ENCODE measurements at regions not wholly inside any gene's neighbourhood (a gene's known extent, or its start where the extent isn't known, plus 50 kb on each side); places are given as distances from the start of the nearest gene placed in this dataset.
"Not testable (repeated sequence)": the region's sequence is repeated elsewhere in the genome, so short reads cannot be mapped to it uniquely, and the experiment has no call there.

DNA sequence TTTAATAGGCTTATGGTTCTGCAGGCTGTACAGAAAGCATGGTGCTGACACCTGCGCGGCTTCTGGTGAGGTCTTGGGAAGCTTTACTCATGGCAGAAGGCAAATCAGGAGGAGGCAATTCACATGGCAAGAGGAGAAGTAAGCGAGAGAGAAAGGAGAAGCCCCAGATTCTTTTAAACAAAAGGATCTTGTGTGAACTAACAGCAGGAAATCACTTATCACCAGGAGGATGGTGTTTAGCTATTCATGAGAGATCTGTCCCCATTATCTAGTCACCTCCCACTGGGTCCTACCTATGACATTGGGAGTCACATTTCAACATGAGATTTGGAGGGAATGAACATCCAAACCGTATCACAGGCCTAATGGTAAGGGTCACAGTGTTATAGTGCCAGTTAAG lies 678.0 kb upstream of the KCND2 start:
- DNase-seq (ENCODE audit: low spot score), result no peak

DNA sequence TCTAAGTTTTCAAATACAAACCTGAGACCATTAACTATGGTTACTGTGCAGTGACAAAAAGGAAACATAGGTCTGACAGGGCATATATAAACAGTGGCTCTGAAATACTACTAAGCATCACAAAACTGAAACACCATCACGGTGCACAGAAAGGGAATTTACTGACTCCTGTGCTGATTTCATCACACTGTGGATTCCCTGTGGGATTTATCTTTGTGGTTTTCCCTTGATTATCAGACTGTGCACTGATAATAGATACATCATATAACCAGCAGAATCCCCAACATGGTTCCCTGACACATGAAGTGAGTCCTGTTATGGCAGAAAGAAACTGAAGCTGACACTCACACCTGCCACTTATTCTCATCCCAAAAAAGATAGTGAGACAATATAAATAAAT lies 676.3 kb upstream of the KCND2 start:
- DNase-seq (ENCODE audit: low spot score), result no peak

GRCh38 chr7:119606297-119606696 lies 666.7 kb upstream of the KCND2 start:
- no peak for DNase-seq (ENCODE audit: low spot score)

- DNase-seq (ENCODE audit: low spot score), result no peak
Measured at GRCh38 chr7:119620769-119621168, 652.2 kb upstream of the KCND2 start.

DNA sequence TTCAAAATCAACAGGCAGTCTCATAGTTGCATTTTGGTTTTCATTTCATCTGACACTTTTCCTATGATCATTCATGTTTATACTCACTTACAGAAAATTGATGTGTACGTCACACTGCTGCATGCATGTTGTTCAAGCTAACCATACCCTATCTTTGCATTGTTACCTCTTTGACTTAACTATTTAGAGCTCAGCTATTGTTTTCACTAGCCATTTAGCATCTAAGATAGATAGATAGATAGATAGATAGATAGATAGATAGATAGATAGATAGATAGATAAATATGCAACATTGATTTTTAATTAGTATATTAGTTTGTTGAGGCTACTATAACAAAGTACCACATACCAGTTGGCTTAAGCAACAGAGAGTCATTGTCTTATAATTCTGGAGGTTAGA lies 649.5 kb upstream of the KCND2 start:
- DNase-seq (ENCODE audit: low spot score), result no peak

- no peak for DNase-seq (ENCODE audit: low spot score)
Measured at GRCh38 chr7:119630406-119630969, 642.5 kb upstream of the KCND2 start.

GRCh38 chr7:119633812-119634211 lies 639.2 kb upstream of the KCND2 start:
- not testable (repeated sequence) for DNase-seq (ENCODE audit: low spot score)

DNA sequence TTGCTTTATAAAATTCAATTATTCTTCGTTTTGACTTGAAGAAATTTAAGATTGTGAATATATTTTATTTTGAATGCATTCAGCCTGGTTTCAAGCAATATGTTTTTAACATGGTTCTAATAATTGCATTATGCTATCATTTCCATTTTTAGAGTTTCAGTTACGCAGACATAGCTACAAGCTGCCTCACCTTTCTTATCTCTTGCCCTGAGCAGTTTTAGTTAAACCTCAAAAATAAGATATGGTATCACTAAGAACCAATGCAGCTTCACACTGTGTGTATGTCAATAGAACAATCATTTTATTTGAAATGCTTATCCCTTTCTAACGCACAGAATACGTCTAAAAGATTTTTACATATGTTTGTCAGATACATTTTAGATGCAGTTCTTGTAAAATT lies 632.6 kb upstream of the KCND2 start:
- DNase-seq (ENCODE audit: low spot score), result no peak

- no peak for DNase-seq (ENCODE audit: low spot score)
Measured at GRCh38 chr7:119640861-119641260, 632.1 kb upstream of the KCND2 start.

- no peak for DNase-seq (ENCODE audit: low spot score)
Measured at GRCh38 chr7:119643558-119643957, 629.4 kb upstream of the KCND2 start.

DNA sequence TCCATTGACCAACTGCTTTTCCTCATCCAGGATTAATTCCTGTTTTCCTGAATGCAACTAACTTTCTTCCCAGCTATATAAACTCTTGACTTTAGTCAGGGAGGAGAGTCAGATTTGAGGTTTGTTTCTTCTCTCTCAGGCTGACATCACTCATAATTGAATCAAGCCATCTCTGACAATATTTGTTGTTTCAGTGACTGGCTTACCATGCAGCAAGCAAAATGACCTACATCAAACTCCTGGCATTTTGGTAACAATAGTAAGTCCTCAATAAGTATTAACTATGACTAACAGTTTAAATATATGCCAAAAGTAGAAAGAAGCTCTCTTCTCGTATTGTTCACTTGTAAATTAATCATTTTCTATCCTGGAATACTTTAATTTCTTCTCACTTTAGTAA lies 625.7 kb upstream of the KCND2 start:
- no peak for DNase-seq (ENCODE audit: low spot score)

DNA sequence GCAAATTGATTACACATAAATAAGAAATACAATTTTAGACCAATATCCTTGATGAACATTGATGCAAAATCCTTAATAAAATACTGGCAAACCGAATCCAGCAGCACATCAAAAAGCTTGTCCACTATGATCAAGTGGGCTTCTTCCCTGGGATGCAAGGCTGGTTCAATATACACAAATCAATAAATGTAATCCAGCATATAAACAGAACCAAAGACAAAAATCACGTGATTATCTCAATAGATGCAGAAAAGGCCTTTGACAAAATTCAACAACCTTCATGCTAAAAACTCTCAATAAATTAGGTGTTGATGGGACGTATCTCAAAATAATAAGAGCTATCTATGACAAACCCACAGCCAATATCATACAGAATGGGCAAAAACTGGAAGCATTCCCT lies 624.2 kb upstream of the KCND2 start:
- not testable (repeated sequence) for DNase-seq (ENCODE audit: low spot score)

GRCh38 chr7:119660080-119660479 lies 612.9 kb upstream of the KCND2 start:
- no peak for DNase-seq (ENCODE audit: low spot score)

DNA sequence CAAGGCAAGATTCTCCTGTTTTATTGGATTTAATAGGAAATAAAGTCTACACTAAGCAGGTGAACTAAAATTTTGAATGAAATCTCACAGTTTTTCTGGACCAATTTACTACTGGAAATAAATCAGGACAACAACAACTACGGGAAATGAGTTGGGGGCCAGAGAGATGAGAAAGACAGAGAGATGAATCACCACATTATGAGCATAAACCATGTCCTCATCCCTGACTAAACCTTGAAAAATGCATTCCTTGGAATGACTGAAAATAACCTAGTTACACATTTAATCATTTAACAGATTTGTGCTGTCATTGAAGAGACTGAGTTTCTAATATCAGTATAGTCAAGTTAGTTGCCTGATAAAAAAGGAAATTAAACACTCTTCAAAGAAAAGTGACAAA lies 608.4 kb upstream of the KCND2 start:
- DNase-seq (ENCODE audit: low spot score), result no peak

DNA sequence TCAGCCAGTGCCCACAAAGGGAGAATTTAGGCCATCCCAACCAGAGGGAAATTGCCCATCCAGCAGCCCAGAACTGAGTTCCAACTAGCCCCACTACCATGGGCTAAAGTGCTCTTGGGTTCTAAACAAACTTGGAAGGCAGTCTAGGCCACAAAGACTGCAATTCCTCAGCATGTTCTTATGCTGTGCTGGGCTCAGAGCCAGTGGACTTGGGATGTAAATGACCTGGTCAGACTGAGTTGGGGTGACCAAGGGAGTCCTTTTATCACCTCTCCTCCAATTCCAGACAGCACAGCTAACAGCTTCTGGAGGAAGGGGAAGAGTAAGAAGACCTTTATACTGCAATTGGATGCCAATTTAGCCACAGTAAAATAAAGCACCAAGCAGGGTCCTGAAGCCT lies 607.2 kb upstream of the KCND2 start:
- DNase-seq (ENCODE audit: low spot score), result no peak

GRCh38 chr7:119681336-119681735 lies 591.6 kb upstream of the KCND2 start:
- no peak for DNase-seq (ENCODE audit: low spot score)

DNA sequence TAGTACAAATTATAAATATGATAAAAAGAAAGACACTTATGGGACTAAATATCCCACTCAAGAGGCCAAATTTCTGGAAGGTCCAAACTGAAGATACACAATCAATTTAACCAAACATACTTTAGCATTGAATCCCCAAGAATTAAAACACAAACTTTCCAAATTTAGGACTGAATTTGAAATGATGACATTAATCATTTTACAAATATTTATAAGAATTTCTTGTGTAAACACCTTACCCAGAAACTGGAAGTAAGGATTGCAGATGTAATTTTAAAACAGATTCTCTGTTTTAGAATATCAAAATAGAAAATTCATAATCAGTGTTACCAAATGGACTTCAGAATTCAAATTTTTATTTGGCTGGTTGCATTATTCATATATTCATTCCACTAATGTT lies 588.2 kb upstream of the KCND2 start:
- DNase-seq (ENCODE audit: low spot score), result no peak

- no peak for DNase-seq (ENCODE audit: low spot score)
Measured at GRCh38 chr7:119685906-119686305, 587.1 kb upstream of the KCND2 start.

GRCh38 chr7:119688831-119689230 lies 584.1 kb upstream of the KCND2 start:
- DNase-seq (ENCODE audit: low spot score), result no peak

DNA sequence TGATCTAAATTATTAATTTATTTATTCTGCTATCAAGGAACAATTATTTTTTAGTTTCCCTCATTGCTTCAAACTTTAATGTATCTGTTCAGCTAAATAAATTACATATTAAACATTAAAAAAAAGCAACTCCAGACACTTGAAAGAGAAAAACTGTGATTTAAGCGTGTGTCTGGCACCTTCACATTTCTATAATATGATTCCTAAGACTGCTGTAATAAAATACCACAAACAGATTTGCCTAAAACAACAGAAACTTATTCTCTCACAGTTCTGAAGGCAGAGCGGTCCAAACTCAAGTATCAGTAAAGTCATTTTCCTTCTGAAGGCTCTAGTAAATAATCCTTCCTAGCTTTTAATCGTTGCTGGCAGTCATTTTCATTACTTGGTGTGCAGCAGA lies 580.4 kb upstream of the KCND2 start:
- DNase-seq (ENCODE audit: low spot score), result no peak

DNA sequence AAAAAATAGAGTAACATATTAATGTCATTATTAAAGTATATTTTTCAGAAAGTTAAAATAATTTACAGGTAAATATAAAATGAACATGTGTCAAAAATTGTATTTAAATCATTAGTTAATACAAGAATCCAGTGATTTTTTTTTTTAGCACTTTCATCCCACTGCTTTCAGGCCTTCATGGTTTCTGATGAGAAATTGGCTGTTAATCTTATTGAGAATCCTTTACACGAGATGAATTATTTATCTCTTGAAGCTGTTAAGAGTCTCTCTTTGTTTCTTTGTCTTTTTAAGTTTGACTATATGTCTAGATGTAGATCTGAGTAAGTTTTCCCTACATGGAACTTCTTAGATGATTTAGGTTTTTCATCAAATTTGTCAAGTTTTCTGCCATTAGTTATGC lies 578.5 kb upstream of the KCND2 start:
- no peak for DNase-seq (ENCODE audit: low spot score)

GRCh38 chr7:119696336-119696735 lies 576.6 kb upstream of the KCND2 start:
- DNase-seq (ENCODE audit: low spot score), result no peak

GRCh38 chr7:119703895-119704294 lies 569.1 kb upstream of the KCND2 start:
- DNase-seq (ENCODE audit: low spot score), result no peak

- DNase-seq (ENCODE audit: low spot score), result no peak
Measured at GRCh38 chr7:119706608-119707007, 566.4 kb upstream of the KCND2 start.

DNA sequence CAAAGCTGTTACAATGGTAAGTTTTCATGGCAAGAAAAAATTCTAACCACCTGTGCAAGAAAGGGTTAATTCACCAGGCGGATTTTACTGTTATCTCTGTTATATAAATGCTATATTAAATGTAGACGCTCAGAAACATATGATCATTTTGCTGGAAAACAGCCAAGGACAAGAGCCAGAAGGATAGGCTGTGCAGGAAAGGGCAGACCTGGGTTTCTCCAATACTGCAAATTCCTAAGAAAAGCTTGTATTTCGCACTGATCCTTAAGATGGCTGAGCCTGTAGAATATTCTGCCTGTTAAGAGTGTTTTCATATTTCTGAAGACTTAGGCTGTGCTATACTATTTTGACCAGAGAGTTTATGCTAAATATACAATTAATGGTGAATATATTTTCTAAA lies 564.1 kb upstream of the KCND2 start:
- no peak for DNase-seq (ENCODE audit: low spot score)

All from CD4-positive, alpha-beta T cell treated with Interleukin-15 for 4 hours (primary cell).